MCF 10A (cell line): ENCODE measurements at regions not wholly inside any gene's neighbourhood (a gene's known extent, or its start where the extent isn't known, plus 50 kb on each side); places are given as distances from the start of the nearest gene placed in this dataset.

Experiments used
- BruUV-seq: library from RNA; stranded (reverse); fragments of 400-500 nt; replicated peaks from 2 replicates; lab custom pipeline; 2021; lab: Mats Ljungman, UMichigan
- CTCF ChIA-PET: fragments of 300-600 bp; sonication (Branson Sonifier 250); formaldehyde crosslinking; extraction: SDS; loops from one replicate; lab custom pipeline; 2021; ENCODE audit warnings: antibody characterized with exemption, inconsistent platforms; lab: Yijun Ruan, JAX
- POLR2A ChIA-PET: fragments of 300-600, 350-650 bp; sonication (Branson Sonifier 250); formaldehyde crosslinking; extraction: SDS; loops from one replicate; lab custom pipeline; 2020; ENCODE audit warnings: antibody characterized with exemption, inconsistent platforms; lab: Yijun Ruan, JAX
- DNase-seq: peaks from one replicate; pipeline ENCODE4 v3.0.0-alpha.2; 2018; ENCODE audit not compliant: unreplicated experiment
- H3K27ac Mint-ChIP-seq: one replicate; pipeline ENCODE4 v1.8.0; 2022; ENCODE audit warnings: mild to moderate bottlenecking, low read depth, mixed read lengths; ENCODE audit not compliant: unreplicated experiment
- H3K27me3 Mint-ChIP-seq: one replicate; pipeline ENCODE4 v1.8.0; 2022; ENCODE audit warnings: mixed read lengths; ENCODE audit not compliant: insufficient read depth, unreplicated experiment
- H3K36me3 Mint-ChIP-seq: one replicate; pipeline ENCODE4 v1.8.0; 2022; ENCODE audit warnings: mild to moderate bottlenecking, moderate library complexity, mixed read lengths; ENCODE audit not compliant: insufficient read depth, unreplicated experiment
- H3K4me1 Mint-ChIP-seq: one replicate; pipeline ENCODE4 v1.8.0; 2022; ENCODE audit warnings: mixed read lengths; ENCODE audit not compliant: insufficient read depth, unreplicated experiment
- H3K4me3 Mint-ChIP-seq: one replicate; pipeline ENCODE4 v1.8.0; 2022; ENCODE audit warnings: mild to moderate bottlenecking, moderate library complexity, mixed read lengths; ENCODE audit not compliant: unreplicated experiment
- H3K9me3 Mint-ChIP-seq: one replicate; pipeline ENCODE4 v1.8.0; 2022; ENCODE audit warnings: mixed read lengths; ENCODE audit not compliant: unreplicated experiment
- CTCF ChIP-seq: fragments of 200-600 bp; IDR thresholded peaks from one replicate; pipeline ENCODE4 v1.8.0; 2022; ENCODE audit warnings: antibody characterized with exemption, mild to moderate bottlenecking; ENCODE audit not compliant: unreplicated experiment
- intact Hi-C: fragments of 100-400 bp; cut with micrococcal nuclease; formaldehyde crosslinking; loops from 2 replicates; pipeline ENCODE4 v1.14.1; 2022

- POLR2A ChIA-PET, result no interaction called here
- BruUV-seq, result no TSS peak
These were observed 355.3 kb upstream of the IGFBP7 start for GRCh38 chr4:57465321-57466056.

GRCh38 chr4:57462843-57463242, 352.7 kb upstream of the IGFBP7 start:
- no peak overlapping the region for H3K27ac Mint-ChIP-seq
- H3K4me3 Mint-ChIP-seq, result no peak overlapping the region
- no peak for TF ChIP-seq CTCF
- H3K4me1 Mint-ChIP-seq, result no peaks in the 10 kb centered on the region
- intact Hi-C loops, result no loop called here
- H3K27me3 Mint-ChIP-seq, result no peaks in the 10 kb centered on the region
- BruUV-seq, result no TSS peak
- H3K9me3 Mint-ChIP-seq, result peaks cover 3% of the 10 kb centered on the region
- ChIA-PET POLR2A (no interaction called here), CTCF (interaction anchor here (0.9 to 1.1 kb wide), 2 partner anchors 28 to 299 kb away, joined by 3 to 4 read pairs; no protein-coding TSS in a partner anchor)
- no peaks in the 10 kb centered on the region for H3K36me3 Mint-ChIP-seq
- no peak for DNase-seq

More at GRCh38 chr4:57465321-57466056, 355.3 kb upstream of the IGFBP7 start:
- CTCF ChIA-PET, result interaction anchor here (1.1 to 1.2 kb wide), 2 partner anchors 10 to 22 kb away, joined by 3 to 4 read pairs; no protein-coding TSS in a partner anchor
- H3K27ac Mint-ChIP-seq, result no peak overlapping the region
- DNase-seq, result no peak
- H3K9me3 Mint-ChIP-seq, result no peaks in the 10 kb centered on the region
- no peaks in the 10 kb centered on the region for H3K4me1 Mint-ChIP-seq
- H3K4me3 Mint-ChIP-seq, result no peak overlapping the region
- H3K36me3 Mint-ChIP-seq, result no peaks in the 10 kb centered on the region
- intact Hi-C loops, result no loop called here
- no peaks in the 10 kb centered on the region for H3K27me3 Mint-ChIP-seq
- no peak for TF ChIP-seq CTCF

- no peaks in the 10 kb centered on the region for H3K4me1 Mint-ChIP-seq
- no peaks in the 10 kb centered on the region for H3K36me3 Mint-ChIP-seq
- TF ChIP-seq CTCF, result no peak
- peaks cover 19% of the 10 kb centered on the region for H3K9me3 Mint-ChIP-seq
- POLR2A ChIA-PET, result no interaction called here
- intact Hi-C loops, result no loop called here
- BruUV-seq, result no TSS peak
- DNase-seq, result no peak
- no peaks in the 10 kb centered on the region for H3K27me3 Mint-ChIP-seq
- CTCF ChIA-PET, result interaction anchor here (0.8 kb wide), 1 partner anchor 18 kb away, joined by 4 read pairs; no protein-coding TSS in a partner anchor
- no peak overlapping the region for H3K27ac Mint-ChIP-seq
- H3K4me3 Mint-ChIP-seq, result no peak overlapping the region
These were observed 350.8 kb upstream of the IGFBP7 start for GRCh38 chr4:57460967-57461366.

GRCh38 chr4:57448901-57449300, 338.7 kb upstream of the IGFBP7 start:
- Mint-ChIP-seq H3K36me3 (no peaks in the 10 kb centered on the region), H3K4me3 (no peak overlapping the region), H3K27me3 (no peaks in the 10 kb centered on the region), H3K27ac (no peak overlapping the region), H3K4me1 (no peaks in the 10 kb centered on the region), H3K9me3 (peaks cover 13% of the 10 kb centered on the region)
- POLR2A ChIA-PET, result no interaction called here
- no peak for TF ChIP-seq CTCF
- DNase-seq, result no peak
- CTCF ChIA-PET, result interaction anchor here (0.8 kb wide), 2 partner anchors 21 to 22 kb away, joined by 3 read pairs; no protein-coding TSS in a partner anchor
- no TSS peak for BruUV-seq
- intact Hi-C loops, result loop anchor here (10.0 kb wide), 1 partner anchor 126 kb away; no protein-coding TSS in a partner anchor
